Endodermal cell (in vitro differentiated cells): ENCODE measurements at regions not wholly inside any gene's neighbourhood (a gene's known extent, or its start where the extent isn't known, plus 50 kb on each side); places are given as distances from the start of the nearest gene placed in this dataset.

Experiments used
- DNase-seq: peaks from one replicate; pipeline ENCODE4 v3.0.0-alpha.2; 2017
- H3K27ac ChIP-seq: 2 replicates; pipeline ENCODE4 v1.5.1; 2013; ENCODE audit warnings: mild to moderate bottlenecking, low read depth, low read length, moderate library complexity
- H3K27me3 ChIP-seq: 2 replicates; pipeline ENCODE4 v1.6.1; 2013; ENCODE audit warnings: mild to moderate bottlenecking, low read length, moderate library complexity; ENCODE audit not compliant: insufficient read depth, control insufficient read depth, poor library complexity, severe bottlenecking
- H3K36me3 ChIP-seq: 2 replicates; pipeline ENCODE4 v1.7.0; 2013; ENCODE audit warnings: mild to moderate bottlenecking, low read length, moderate library complexity; ENCODE audit not compliant: control insufficient read depth, insufficient read depth
- H3K4me1 ChIP-seq: one replicate; pipeline ENCODE4 v1.7.0; 2013; ENCODE audit warnings: low read length; ENCODE audit not compliant: control insufficient read depth, insufficient read depth
- H3K4me3 ChIP-seq: 2 replicates; pipeline ENCODE4 v1.5.1; 2013; ENCODE audit warnings: mild to moderate bottlenecking, low read length, moderate library complexity
- H3K9ac ChIP-seq: 2 replicates; pipeline ENCODE4 v1.6.1; 2013; ENCODE audit warnings: mild to moderate bottlenecking, low read length, moderate library complexity; ENCODE audit not compliant: poor library complexity, severe bottlenecking; ENCODE audit errors: extremely low read depth
- H3K9me3 ChIP-seq: 2 replicates; pipeline ENCODE4 v1.6.1; 2013; ENCODE audit warnings: mild to moderate bottlenecking, low read length, moderate library complexity; ENCODE audit not compliant: control insufficient read depth
- H3K27ac Mint-ChIP-seq: 2 replicates; pipeline ENCODE4 v1.8.0; 2020; ENCODE audit warnings: mixed read lengths
- H3K27me3 Mint-ChIP-seq: 2 replicates; pipeline ENCODE4 v1.8.0; 2021; ENCODE audit warnings: mild to moderate bottlenecking, mixed read lengths; ENCODE audit not compliant: insufficient read depth
- H3K36me3 Mint-ChIP-seq: 2 replicates; pipeline ENCODE4 v1.8.0; 2020; ENCODE audit warnings: low read depth, mixed read lengths
- H3K4me1 Mint-ChIP-seq: 2 replicates; pipeline ENCODE4 v1.8.0; 2020; ENCODE audit warnings: mixed read lengths
- H3K4me3 Mint-ChIP-seq: 2 replicates; pipeline ENCODE4 v1.8.0; 2020; ENCODE audit warnings: mild to moderate bottlenecking, moderate library complexity, mixed read lengths
- H3K9me3 Mint-ChIP-seq: 2 replicates; pipeline ENCODE4 v1.8.0; 2020; ENCODE audit warnings: mild to moderate bottlenecking, mixed read lengths
- WGBS, 2 experiments: methylation state at CpG; one replicate each; pipeline versions ENCODE4 v1.1.5 to v1.1.7; 2013; ENCODE audit warnings: missing lambda C conversion rate in 2 of 2, mixed read lengths in 1 of 2; ENCODE audit not compliant: insufficient coverage in 1 of 2, insufficient read length in 1 of 2; 5-methylcytosine and 5-hydroxymethylcytosine counted together
- TF ChIP-seq, protein P1 (sequence below): fragments of 200-600 bp; sonication (generic); conservative IDR thresholded peaks from 2 replicates; pipeline ENCODE4 v1.5.0; 2021; ENCODE audit warnings: antibody characterized with exemption, mild to moderate bottlenecking

DNA sequence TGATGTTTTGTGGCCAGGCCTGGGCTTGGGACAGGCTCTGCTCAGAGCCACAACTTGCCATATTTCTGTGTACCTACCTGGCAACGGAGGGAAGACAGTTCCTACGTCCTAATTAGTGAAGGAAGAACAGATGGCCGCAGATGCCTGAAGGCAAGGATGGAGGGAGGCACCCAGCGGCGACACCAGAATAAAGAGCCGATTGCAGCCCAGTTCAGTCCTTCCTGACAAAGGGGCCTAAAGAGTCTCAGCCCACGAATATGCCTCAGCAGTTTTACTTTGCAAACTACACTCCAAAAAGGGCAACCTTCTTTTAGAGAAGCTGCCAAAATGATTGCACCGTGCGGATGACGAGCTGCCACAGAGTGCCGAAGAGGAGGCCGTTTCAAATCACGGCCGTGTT is 585.8 kb downstream of the GLRX3 start:
- Histone ChIP-seq H3K4me1 (peaks cover 18% of the 10 kb centered on the region), H3K4me3 (no peak overlapping the region), H3K9me3 (no peaks in the 10 kb centered on the region), H3K27me3 (no peaks in the 10 kb centered on the region), H3K36me3 (no peaks in the 10 kb centered on the region), H3K27ac (no peak overlapping the region), H3K9ac (no peak overlapping the region)
- TF ChIP-seq, protein P1, sequence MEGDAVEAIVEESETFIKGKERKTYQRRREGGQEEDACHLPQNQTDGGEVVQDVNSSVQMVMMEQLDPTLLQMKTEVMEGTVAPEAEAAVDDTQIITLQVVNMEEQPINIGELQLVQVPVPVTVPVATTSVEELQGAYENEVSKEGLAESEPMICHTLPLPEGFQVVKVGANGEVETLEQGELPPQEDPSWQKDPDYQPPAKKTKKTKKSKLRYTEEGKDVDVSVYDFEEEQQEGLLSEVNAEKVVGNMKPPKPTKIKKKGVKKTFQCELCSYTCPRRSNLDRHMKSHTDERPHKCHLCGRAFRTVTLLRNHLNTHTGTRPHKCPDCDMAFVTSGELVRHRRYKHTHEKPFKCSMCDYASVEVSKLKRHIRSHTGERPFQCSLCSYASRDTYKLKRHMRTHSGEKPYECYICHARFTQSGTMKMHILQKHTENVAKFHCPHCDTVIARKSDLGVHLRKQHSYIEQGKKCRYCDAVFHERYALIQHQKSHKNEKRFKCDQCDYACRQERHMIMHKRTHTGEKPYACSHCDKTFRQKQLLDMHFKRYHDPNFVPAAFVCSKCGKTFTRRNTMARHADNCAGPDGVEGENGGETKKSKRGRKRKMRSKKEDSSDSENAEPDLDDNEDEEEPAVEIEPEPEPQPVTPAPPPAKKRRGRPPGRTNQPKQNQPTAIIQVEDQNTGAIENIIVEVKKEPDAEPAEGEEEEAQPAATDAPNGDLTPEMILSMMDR, result no peak
- no peak overlapping the region for H3K4me3 Mint-ChIP-seq
- no peak for DNase-seq
- no peak overlapping the region for H3K27ac Mint-ChIP-seq
- H3K4me1 Mint-ChIP-seq, result peaks cover 46% of the 10 kb centered on the region
- H3K27me3 Mint-ChIP-seq, result no peaks in the 10 kb centered on the region
- H3K36me3 Mint-ChIP-seq, result no peaks in the 10 kb centered on the region
- 69 to 83% methylated on average over 14 of the region's 14 CpGs for WGBS, 2 experiments
- no peaks in the 10 kb centered on the region for H3K9me3 Mint-ChIP-seq

DNA sequence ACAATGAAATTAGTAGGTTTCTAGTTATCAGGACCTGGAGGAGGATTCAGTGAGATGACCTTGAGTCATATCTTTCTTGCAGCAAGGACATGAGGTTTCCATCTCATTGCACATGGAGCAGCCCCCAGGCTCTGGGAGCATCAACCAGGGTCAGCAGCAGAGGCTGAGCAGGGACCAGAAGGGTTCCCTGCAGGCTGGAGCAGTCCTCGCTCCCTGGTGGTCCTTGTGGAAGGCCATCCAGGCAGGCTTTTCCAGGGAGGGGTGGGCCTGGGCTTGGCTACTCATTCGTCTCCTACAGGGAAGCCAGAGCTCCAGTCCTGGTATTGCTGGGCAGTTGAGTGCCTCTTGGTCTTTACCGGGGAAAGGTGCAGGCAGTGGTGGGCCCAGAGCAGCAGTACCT is 587.5 kb downstream of the GLRX3 start:
- Mint-ChIP-seq H3K27ac (no peak overlapping the region), H3K4me3 (no peak overlapping the region), H3K36me3 (no peaks in the 10 kb centered on the region), H3K9me3 (no peaks in the 10 kb centered on the region), H3K4me1 (peaks cover 44% of the 10 kb centered on the region), H3K27me3 (no peaks in the 10 kb centered on the region)
- H3K9ac ChIP-seq, result no peak overlapping the region
- H3K9me3 ChIP-seq, result no peaks in the 10 kb centered on the region
- no peak overlapping the region for H3K4me3 ChIP-seq
- H3K36me3 ChIP-seq, result no peaks in the 10 kb centered on the region
- H3K27ac ChIP-seq, result no peak overlapping the region
- TF ChIP-seq, protein P1, result no peak
- WGBS, 2 experiments, result 92 to 96% methylated on average over 3 of the region's 3 CpGs
- no peak for DNase-seq
- peaks cover 18% of the 10 kb centered on the region for H3K4me1 ChIP-seq
- H3K27me3 ChIP-seq, result no peaks in the 10 kb centered on the region

DNA sequence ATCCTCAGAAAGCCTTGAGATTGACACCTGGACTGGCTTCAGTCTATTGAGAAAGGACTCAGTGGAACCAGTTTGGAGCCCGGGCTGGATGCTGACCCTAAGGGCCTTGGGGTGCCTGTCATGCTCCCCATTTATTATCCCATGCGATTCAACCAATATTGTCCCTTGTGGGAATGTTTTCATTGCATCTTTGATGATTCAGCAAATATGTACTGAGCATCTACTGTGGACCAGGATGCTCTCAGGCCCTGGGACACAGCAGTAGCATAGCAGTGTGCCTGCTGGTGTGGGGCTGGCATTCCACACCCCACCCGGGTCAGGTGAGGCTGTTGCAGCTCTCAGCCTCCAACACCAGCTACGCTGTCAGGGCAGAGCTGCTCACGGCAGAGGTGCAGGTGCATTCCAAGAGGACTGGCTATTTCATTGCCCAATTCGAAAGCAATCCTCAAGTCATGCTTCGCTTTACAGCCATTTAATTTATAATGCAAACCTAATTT is 586.0 kb downstream of the TCERG1L start:
- no peaks in the 10 kb centered on the region for H3K9me3 ChIP-seq
- no peak overlapping the region for H3K9ac ChIP-seq
- Mint-ChIP-seq H3K4me1 (peaks cover 32% of the 10 kb centered on the region), H3K9me3 (no peaks in the 10 kb centered on the region), H3K36me3 (no peaks in the 10 kb centered on the region), H3K4me3 (no peak overlapping the region), H3K27ac (no peak overlapping the region), H3K27me3 (no peaks in the 10 kb centered on the region)
- no peak overlapping the region for H3K27ac ChIP-seq
- no peaks in the 10 kb centered on the region for H3K36me3 ChIP-seq
- 87 to 88% methylated on average over 5 to 7 of the region's 7 CpGs for WGBS, 2 experiments
- no peak overlapping the region for H3K4me3 ChIP-seq
- TF ChIP-seq, protein P1, result no peak
- DNase-seq, result no peak
- no peaks in the 10 kb centered on the region for H3K27me3 ChIP-seq
- peaks cover 11% of the 10 kb centered on the region for H3K4me1 ChIP-seq
